ENCODE measurements at regions not wholly inside any gene's neighbourhood (a gene's known extent, or its start where the extent isn't known, plus 50 kb on each side); places are given as distances from the start of the nearest gene placed in this dataset.

- DNase-seq (ENCODE audit: low spot score): no peak
- no peaks in the 10 kb centered on the region for H3K9me3 Mint-ChIP-seq
- no peak overlapping the region for H3K27ac Mint-ChIP-seq
- no peaks in the 10 kb centered on the region for H3K4me1 Mint-ChIP-seq (ENCODE audit: low read depth)
- no peaks in the 10 kb centered on the region for H3K36me3 Mint-ChIP-seq (ENCODE audit: low read depth)
- H3K27me3 Mint-ChIP-seq (ENCODE audit: low read depth): no peaks in the 10 kb centered on the region
- H3K4me3 Mint-ChIP-seq: no peak overlapping the region
These were observed 418.6 kb downstream of the TMEM38B start for GRCh38 chr9:106112935-106113334.

- Mint-ChIP-seq H3K27me3 (ENCODE audit: low read depth) (no peaks in the 10 kb centered on the region), H3K36me3 (ENCODE audit: low read depth) (no peaks in the 10 kb centered on the region), H3K27ac (no peak overlapping the region), H3K4me3 (no peak overlapping the region), H3K9me3 (no peaks in the 10 kb centered on the region), H3K4me1 (ENCODE audit: low read depth) (no peaks in the 10 kb centered on the region)
- DNase-seq (ENCODE audit: low spot score): no peak
These were observed 424.8 kb downstream of the TMEM38B start for GRCh38 chr9:106119176-106119575.

GRCh38 chr9:106120071-106120470 lies 425.7 kb downstream of the TMEM38B start:
- Mint-ChIP-seq H3K9me3 (peaks cover 5% of the 10 kb centered on the region), H3K4me3 (no peak overlapping the region), H3K27ac (no peak overlapping the region), H3K27me3 (ENCODE audit: low read depth) (no peaks in the 10 kb centered on the region), H3K36me3 (ENCODE audit: low read depth) (no peaks in the 10 kb centered on the region), H3K4me1 (ENCODE audit: low read depth) (no peaks in the 10 kb centered on the region)
- DNase-seq (ENCODE audit: low spot score): no peak

- H3K36me3 Mint-ChIP-seq (ENCODE audit: low read depth): no peaks in the 10 kb centered on the region
These were observed 433.4 kb downstream of the TMEM38B start for GRCh38 chr9:106127776-106128175.

GRCh38 chr9:106130374-106130773 lies 436.0 kb downstream of the TMEM38B start:
- peaks cover under 1% of the 10 kb centered on the region for H3K9me3 Mint-ChIP-seq
- no peaks in the 10 kb centered on the region for H3K27me3 Mint-ChIP-seq (ENCODE audit: low read depth)
- DNase-seq (ENCODE audit: low spot score): no peak
- no peak overlapping the region for H3K27ac Mint-ChIP-seq
- H3K36me3 Mint-ChIP-seq (ENCODE audit: low read depth): no peaks in the 10 kb centered on the region
- H3K4me1 Mint-ChIP-seq (ENCODE audit: low read depth): no peaks in the 10 kb centered on the region
- H3K4me3 Mint-ChIP-seq: no peak overlapping the region

More at GRCh38 chr9:106127776-106128175, 433.4 kb downstream of the TMEM38B start:
- no peaks in the 10 kb centered on the region for H3K27me3 Mint-ChIP-seq (ENCODE audit: low read depth)
- peaks cover 8% of the 10 kb centered on the region for H3K9me3 Mint-ChIP-seq
- no peak for DNase-seq (ENCODE audit: low spot score)
- H3K4me1 Mint-ChIP-seq (ENCODE audit: low read depth): no peaks in the 10 kb centered on the region
- H3K27ac Mint-ChIP-seq: no peak overlapping the region
- H3K4me3 Mint-ChIP-seq: no peak overlapping the region

- Mint-ChIP-seq H3K27me3 (ENCODE audit: low read depth) (no peaks in the 10 kb centered on the region), H3K27ac (no peak overlapping the region), H3K4me3 (no peak overlapping the region), H3K4me1 (ENCODE audit: low read depth) (no peaks in the 10 kb centered on the region), H3K9me3 (peaks cover 5% of the 10 kb centered on the region), H3K36me3 (ENCODE audit: low read depth) (no peaks in the 10 kb centered on the region)
- no peak for DNase-seq (ENCODE audit: low spot score)
These were observed 449.4 kb downstream of the TMEM38B start for GRCh38 chr9:106143781-106144180.

- Mint-ChIP-seq H3K4me3 (no peak overlapping the region), H3K4me1 (ENCODE audit: low read depth) (no peaks in the 10 kb centered on the region), H3K36me3 (ENCODE audit: low read depth) (no peaks in the 10 kb centered on the region), H3K27me3 (ENCODE audit: low read depth) (no peaks in the 10 kb centered on the region), H3K27ac (no peak overlapping the region), H3K9me3 (peaks cover 5% of the 10 kb centered on the region)
- DNase-seq (ENCODE audit: low spot score): no peak
These were observed 451.9 kb downstream of the TMEM38B start for GRCh38 chr9:106146066-106146840.

GRCh38 chr9:106146886-106147285 lies 452.5 kb downstream of the TMEM38B start:
- H3K4me3 Mint-ChIP-seq: no peak overlapping the region
- no peak overlapping the region for H3K27ac Mint-ChIP-seq
- no peaks in the 10 kb centered on the region for H3K36me3 Mint-ChIP-seq (ENCODE audit: low read depth)
- H3K27me3 Mint-ChIP-seq (ENCODE audit: low read depth): no peaks in the 10 kb centered on the region
- no peaks in the 10 kb centered on the region for H3K4me1 Mint-ChIP-seq (ENCODE audit: low read depth)
- DNase-seq (ENCODE audit: low spot score): no peak
- peaks cover 5% of the 10 kb centered on the region for H3K9me3 Mint-ChIP-seq

GRCh38 chr9:106149956-106150355 lies 455.6 kb downstream of the TMEM38B start:
- DNase-seq (ENCODE audit: low spot score): no peak
- Mint-ChIP-seq H3K36me3 (ENCODE audit: low read depth) (no peaks in the 10 kb centered on the region), H3K4me1 (ENCODE audit: low read depth) (no peaks in the 10 kb centered on the region), H3K4me3 (no peak overlapping the region), H3K27me3 (ENCODE audit: low read depth) (no peaks in the 10 kb centered on the region), H3K9me3 (no peaks in the 10 kb centered on the region), H3K27ac (no peak overlapping the region)

- Mint-ChIP-seq H3K4me3 (no peak overlapping the region), H3K36me3 (ENCODE audit: low read depth) (no peaks in the 10 kb centered on the region), H3K27me3 (ENCODE audit: low read depth) (no peaks in the 10 kb centered on the region), H3K27ac (no peak overlapping the region), H3K9me3 (peaks cover 10% of the 10 kb centered on the region), H3K4me1 (ENCODE audit: low read depth) (no peaks in the 10 kb centered on the region)
- DNase-seq (ENCODE audit: low spot score): no peak
These were observed 462.1 kb downstream of the TMEM38B start for GRCh38 chr9:106156465-106156864.

GRCh38 chr9:106172265-106172664 lies 477.9 kb downstream of the TMEM38B start:
- Mint-ChIP-seq H3K27me3 (ENCODE audit: low read depth) (no peaks in the 10 kb centered on the region), H3K4me3 (no peak overlapping the region), H3K36me3 (ENCODE audit: low read depth) (no peaks in the 10 kb centered on the region), H3K9me3 (peaks cover 3% of the 10 kb centered on the region), H3K27ac (no peak overlapping the region), H3K4me1 (ENCODE audit: low read depth) (no peaks in the 10 kb centered on the region)
- DNase-seq (ENCODE audit: low spot score): no peak

- peaks cover 3% of the 10 kb centered on the region for H3K9me3 Mint-ChIP-seq
- no peaks in the 10 kb centered on the region for H3K27me3 Mint-ChIP-seq (ENCODE audit: low read depth)
- no peaks in the 10 kb centered on the region for H3K36me3 Mint-ChIP-seq (ENCODE audit: low read depth)
- DNase-seq (ENCODE audit: low spot score): no peak
- H3K4me1 Mint-ChIP-seq (ENCODE audit: low read depth): no peaks in the 10 kb centered on the region
- H3K27ac Mint-ChIP-seq: no peak overlapping the region
- no peak overlapping the region for H3K4me3 Mint-ChIP-seq
These were observed 480.0 kb downstream of the TMEM38B start for GRCh38 chr9:106174346-106174745.

GRCh38 chr9:106177216-106177615 lies 482.9 kb downstream of the TMEM38B start:
- H3K4me1 Mint-ChIP-seq (ENCODE audit: low read depth): no peaks in the 10 kb centered on the region
- H3K27ac Mint-ChIP-seq: no peak overlapping the region
- H3K9me3 Mint-ChIP-seq: no peaks in the 10 kb centered on the region
- DNase-seq (ENCODE audit: low spot score): no peak
- no peaks in the 10 kb centered on the region for H3K36me3 Mint-ChIP-seq (ENCODE audit: low read depth)
- no peak overlapping the region for H3K4me3 Mint-ChIP-seq
- no peaks in the 10 kb centered on the region for H3K27me3 Mint-ChIP-seq (ENCODE audit: low read depth)

- Mint-ChIP-seq H3K36me3 (ENCODE audit: low read depth) (no peaks in the 10 kb centered on the region), H3K4me3 (no peak overlapping the region), H3K27me3 (ENCODE audit: low read depth) (no peaks in the 10 kb centered on the region), H3K4me1 (ENCODE audit: low read depth) (no peaks in the 10 kb centered on the region), H3K9me3 (no peaks in the 10 kb centered on the region), H3K27ac (no peak overlapping the region)
- DNase-seq (ENCODE audit: low spot score): no peak
These were observed 484.9 kb downstream of the TMEM38B start for GRCh38 chr9:106179191-106179590.

Data from T-helper 2 cell treated with Interferon-gamma antibody and Interleukin-4, amounts not matched to agents 5 μg/mL and 100 μg/mL, for 36 hours (primary cell).